Loucy (cell line): ENCODE measurements at regions not wholly inside any gene's neighbourhood (a gene's known extent, or its start where the extent isn't known, plus 50 kb on each side); places are given as distances from the start of the nearest gene placed in this dataset.

Experiments used
- EZH2phosphoT487 ChIP-seq: fragments of 200-600 bp; IDR thresholded peaks from 2 replicates; pipeline ENCODE4 v1.6.1; 2018; ENCODE audit warnings: antibody characterized with exemption, mild to moderate bottlenecking, moderate library complexity, borderline replicate concordance
- TF ChIP-seq, protein P1 (sequence below): fragments of 200-600 bp; sonication (generic); conservative IDR thresholded peaks from 2 replicates; pipeline ENCODE4 v1.5.1; 2014; ENCODE audit warnings: mild to moderate bottlenecking, antibody characterized with exemption, low read length

DNA sequence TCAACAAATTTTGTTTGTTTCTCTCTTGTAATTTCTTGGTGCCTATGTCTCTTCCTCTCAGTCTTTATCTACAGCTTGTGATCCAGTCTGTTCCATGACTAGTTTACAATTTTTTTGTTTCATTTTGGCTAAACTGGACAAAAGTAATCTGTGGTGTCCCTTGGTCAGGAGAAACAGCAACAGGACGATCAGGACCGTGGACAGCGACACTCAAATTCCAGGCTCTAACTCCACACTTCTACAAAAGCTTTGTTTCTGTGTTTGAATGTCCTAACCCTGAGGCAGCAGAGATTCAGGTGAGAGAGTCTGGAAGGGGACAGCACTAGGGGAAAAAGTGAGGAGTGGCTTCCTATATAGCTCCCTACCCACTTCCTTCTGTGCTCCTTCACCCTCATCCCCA lies 593.3 kb upstream of the FANCL start:
- TF ChIP-seq, protein P1, sequence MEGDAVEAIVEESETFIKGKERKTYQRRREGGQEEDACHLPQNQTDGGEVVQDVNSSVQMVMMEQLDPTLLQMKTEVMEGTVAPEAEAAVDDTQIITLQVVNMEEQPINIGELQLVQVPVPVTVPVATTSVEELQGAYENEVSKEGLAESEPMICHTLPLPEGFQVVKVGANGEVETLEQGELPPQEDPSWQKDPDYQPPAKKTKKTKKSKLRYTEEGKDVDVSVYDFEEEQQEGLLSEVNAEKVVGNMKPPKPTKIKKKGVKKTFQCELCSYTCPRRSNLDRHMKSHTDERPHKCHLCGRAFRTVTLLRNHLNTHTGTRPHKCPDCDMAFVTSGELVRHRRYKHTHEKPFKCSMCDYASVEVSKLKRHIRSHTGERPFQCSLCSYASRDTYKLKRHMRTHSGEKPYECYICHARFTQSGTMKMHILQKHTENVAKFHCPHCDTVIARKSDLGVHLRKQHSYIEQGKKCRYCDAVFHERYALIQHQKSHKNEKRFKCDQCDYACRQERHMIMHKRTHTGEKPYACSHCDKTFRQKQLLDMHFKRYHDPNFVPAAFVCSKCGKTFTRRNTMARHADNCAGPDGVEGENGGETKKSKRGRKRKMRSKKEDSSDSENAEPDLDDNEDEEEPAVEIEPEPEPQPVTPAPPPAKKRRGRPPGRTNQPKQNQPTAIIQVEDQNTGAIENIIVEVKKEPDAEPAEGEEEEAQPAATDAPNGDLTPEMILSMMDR = no peak
- no peak for TF ChIP-seq EZH2phosphoT487
